ENCODE measurements at regions not wholly inside any gene's neighbourhood (a gene's known extent, or its start where the extent isn't known, plus 50 kb on each side); places are given as distances from the start of the nearest gene placed in this dataset.

- Histone ChIP-seq H3K9ac (no peak overlapping the region), H3K4me3 (no peak overlapping the region), H3K9me3 (replicated peaks in 1 of 11) (no peaks in the 10 kb centered on the region; a peak in 1 of 22 replicates), H3K27ac (no peak overlapping the region), H3K4me1 (peaks cover under 1 to 16% (median 12%) of the 10 kb centered on the region in 10 experiments; a peak in 17 of 20 replicates), H3K36me3 (no peaks in the 10 kb centered on the region), H4K20me1 (no peaks in the 10 kb centered on the region), H3K4me2 (no peak overlapping the region), H3K27me3 (no peaks in the 10 kb centered on the region)
- TF ChIP-seq Cebpa-rat (IDR thresholded peaks at IDR 0.05), result no peak
Observed at GRCh38 chr15:61481886-61482285, 252.8 kb upstream of the RORA start.

- H3K4me1 ChIP-seq, result peaks cover 6 to 26% (median 19%) of the 10 kb centered on the region in 10 experiments; a peak in 18 of 20 replicates
- TF ChIP-seq Cebpa-rat (IDR thresholded peaks at IDR 0.05), result no peak
- H3K9ac ChIP-seq, result no peak overlapping the region
- H3K9me3 ChIP-seq (replicated peaks in 1 of 11), result no peaks in the 10 kb centered on the region; a peak in 1 of 22 replicates
- H4K20me1 ChIP-seq, result no peaks in the 10 kb centered on the region
- no peak overlapping the region for H3K4me2 ChIP-seq
- no peaks in the 10 kb centered on the region for H3K27me3 ChIP-seq
- no peak overlapping the region for H3K27ac ChIP-seq
- no peaks in the 10 kb centered on the region for H3K36me3 ChIP-seq
- H3K4me3 ChIP-seq, result no peak overlapping the region
Observed at GRCh38 chr15:61480863-61481262, 251.8 kb upstream of the RORA start.

GRCh38 chr15:61480295-61480694, 251.2 kb upstream of the RORA start:
- Histone ChIP-seq H3K4me1 (peaks cover 6 to 24% (median 17%) of the 10 kb centered on the region in 10 experiments; a peak in 18 of 20 replicates), H3K4me2 (no peak overlapping the region), H3K27ac (no peak overlapping the region), H4K20me1 (no peaks in the 10 kb centered on the region), H3K4me3 (no peak overlapping the region), H3K36me3 (no peaks in the 10 kb centered on the region), H3K27me3 (no peaks in the 10 kb centered on the region), H3K9ac (no peak overlapping the region), H3K9me3 (replicated peaks in 1 of 11) (no peaks in the 10 kb centered on the region; a peak in 1 of 22 replicates)
- no peak for TF ChIP-seq Cebpa-rat (IDR thresholded peaks at IDR 0.05)

- no peaks in the 10 kb centered on the region for H3K36me3 ChIP-seq
- no peak overlapping the region for H3K27ac ChIP-seq
- no peak for TF ChIP-seq Cebpa-rat (IDR thresholded peaks at IDR 0.05)
- no peak overlapping the region for H3K4me2 ChIP-seq
- H3K4me1 ChIP-seq, result peaks cover 5 to 22% (median 12%) of the 10 kb centered on the region in 10 experiments; a peak in 16 of 20 replicates
- H3K4me3 ChIP-seq, result no peak overlapping the region
- no peaks in the 10 kb centered on the region; a peak in 1 of 22 replicates for H3K9me3 ChIP-seq (replicated peaks in 1 of 11)
- H3K9ac ChIP-seq, result no peak overlapping the region
- no peaks in the 10 kb centered on the region for H4K20me1 ChIP-seq
- H3K27me3 ChIP-seq, result no peaks in the 10 kb centered on the region
Observed at GRCh38 chr15:61479613-61480012, 250.5 kb upstream of the RORA start.

GRCh38 chr15:61476741-61477140, 247.6 kb upstream of the RORA start:
- Histone ChIP-seq H3K27me3 (no peaks in the 10 kb centered on the region), H3K36me3 (no peaks in the 10 kb centered on the region), H3K4me2 (peak overlapping the region in 9 of 11 experiments; percentile 14 to 46 (median 33); a peak in 14 of 22 replicates), H3K9me3 (replicated peaks in 1 of 11) (peaks cover 0 to 3% (median 0%) of the 10 kb centered on the region in 11 experiments; a peak in 2 of 22 replicates), H3K4me3 (no peak overlapping the region), H3K9ac (no peak overlapping the region), H3K4me1 (peaks cover 3 to 23% (median 10%) of the 10 kb centered on the region in 10 experiments; a peak in 13 of 20 replicates), H3K27ac (no peak overlapping the region), H4K20me1 (no peaks in the 10 kb centered on the region)
- TF ChIP-seq Cebpa-rat (IDR thresholded peaks at IDR 0.05), result no peak

GRCh38 chr15:61474796-61475195, 245.7 kb upstream of the RORA start:
- peaks cover 3 to 23% (median 10%) of the 10 kb centered on the region in 10 experiments; a peak in 13 of 20 replicates for H3K4me1 ChIP-seq
- H4K20me1 ChIP-seq, result no peaks in the 10 kb centered on the region
- H3K27ac ChIP-seq, result no peak overlapping the region
- peak overlapping the region in 2 of 11 experiments; percentile 20 to 55; a peak in 3 of 22 replicates for H3K4me2 ChIP-seq
- H3K36me3 ChIP-seq, result no peaks in the 10 kb centered on the region
- H3K4me3 ChIP-seq, result no peak overlapping the region
- no peak overlapping the region for H3K9ac ChIP-seq
- TF ChIP-seq Cebpa-rat (IDR thresholded peaks at IDR 0.05), result no peak
- peaks cover 0 to 3% (median 0%) of the 10 kb centered on the region in 11 experiments; a peak in 2 of 22 replicates for H3K9me3 ChIP-seq (replicated peaks in 1 of 11)
- H3K27me3 ChIP-seq, result no peaks in the 10 kb centered on the region

- Histone ChIP-seq H3K9ac (no peak overlapping the region), H3K4me3 (no peak overlapping the region), H3K9me3 (replicated peaks in 1 of 11) (no peaks in the 10 kb centered on the region), H3K4me1 (no peaks in the 10 kb centered on the region), H3K36me3 (no peaks in the 10 kb centered on the region), H3K4me2 (no peak overlapping the region), H3K27me3 (no peaks in the 10 kb centered on the region), H4K20me1 (no peaks in the 10 kb centered on the region), H3K27ac (no peak overlapping the region)
- TF ChIP-seq Cebpa-rat (IDR thresholded peaks at IDR 0.05), result no peak
Observed at GRCh38 chr15:61467823-61468222, 238.7 kb upstream of the RORA start.

GRCh38 chr15:61459785-61460707, 230.9 kb upstream of the RORA start:
- Histone ChIP-seq H3K9me3 (replicated peaks in 1 of 11) (no peaks in the 10 kb centered on the region), H3K4me3 (no peak overlapping the region), H3K27ac (no peak overlapping the region), H3K4me2 (no peak overlapping the region), H3K4me1 (no peaks in the 10 kb centered on the region), H3K36me3 (no peaks in the 10 kb centered on the region), H4K20me1 (no peaks in the 10 kb centered on the region), H3K27me3 (no peaks in the 10 kb centered on the region), H3K9ac (no peak overlapping the region)
- no peak for TF ChIP-seq Cebpa-rat (IDR thresholded peaks at IDR 0.05)

- H3K27ac ChIP-seq, result no peak overlapping the region
- H3K9ac ChIP-seq, result no peak overlapping the region
- TF ChIP-seq Cebpa-rat (IDR thresholded peaks at IDR 0.05), result no peak
- no peaks in the 10 kb centered on the region for H4K20me1 ChIP-seq
- H3K4me3 ChIP-seq, result no peak overlapping the region
- H3K4me1 ChIP-seq, result no peaks in the 10 kb centered on the region
- H3K4me2 ChIP-seq, result no peak overlapping the region
- no peaks in the 10 kb centered on the region for H3K27me3 ChIP-seq
- H3K36me3 ChIP-seq, result no peaks in the 10 kb centered on the region
- H3K9me3 ChIP-seq (replicated peaks in 1 of 11), result peaks cover 0 to 4% (median 0%) of the 10 kb centered on the region in 11 experiments; a peak in 1 of 22 replicates
Observed at GRCh38 chr15:61457050-61457733, 228.1 kb upstream of the RORA start.
